HG03095 (cell line): ENCODE measurements at regions not wholly inside any gene's neighbourhood (a gene's known extent, or its start where the extent isn't known, plus 50 kb on each side); places are given as distances from the start of the nearest gene placed in this dataset.
A peak's percentile ranks its signal among the peaks of the same experiment; 100 is the strongest.
"Not testable (repeated sequence)": the region's sequence is repeated elsewhere in the genome, so short reads cannot be mapped to it uniquely, and the experiment has no call there.

Experiments
- ATAC-seq: cut with Tn5 transposase; IDR thresholded peaks from one replicate; pipeline ENCODE4 v1.9.1; 2021; ENCODE audit warnings: moderate library complexity; ENCODE audit not compliant: unreplicated experiment

DNA sequence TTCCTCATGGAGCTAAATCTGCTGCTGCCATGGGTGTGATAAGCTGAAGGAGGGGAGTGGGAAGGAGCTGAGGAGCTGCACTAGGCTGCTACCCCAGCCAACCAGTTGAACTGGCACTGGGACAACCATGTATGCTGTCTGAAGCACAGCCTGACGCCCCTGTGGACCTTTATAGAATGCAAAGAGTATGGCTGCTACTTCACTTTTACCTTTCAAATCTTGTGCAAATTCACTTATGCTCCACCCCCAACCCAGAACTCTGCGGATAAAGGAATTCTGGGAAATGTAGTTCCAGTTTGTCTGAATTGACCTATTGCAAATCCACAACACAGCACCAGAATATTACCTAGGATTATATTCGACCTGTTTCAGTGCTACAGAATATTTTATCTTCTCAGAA, 217.4 kb upstream of the SLC35B3 start:
- ATAC-seq, result no peak

DNA sequence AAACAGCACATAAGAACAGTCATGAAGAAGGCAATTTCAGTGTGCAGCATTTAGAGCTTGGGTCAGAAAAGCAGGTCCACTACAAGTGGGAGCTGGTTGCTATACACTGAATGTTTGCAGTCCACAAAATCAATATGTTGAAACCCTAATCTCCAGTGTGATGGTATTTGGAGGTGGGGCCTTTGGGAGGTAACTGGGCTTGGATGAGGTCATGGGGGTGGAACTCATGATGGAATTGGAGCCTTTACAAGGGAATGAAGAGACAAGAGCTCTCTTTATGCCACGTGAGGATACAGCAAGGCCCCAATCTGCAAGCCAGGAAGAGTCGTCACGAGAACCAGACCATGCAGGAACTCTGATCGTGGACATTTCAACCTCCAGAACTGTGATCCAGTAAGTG, 216.7 kb upstream of the SLC35B3 start:
- ATAC-seq, result no peak

DNA sequence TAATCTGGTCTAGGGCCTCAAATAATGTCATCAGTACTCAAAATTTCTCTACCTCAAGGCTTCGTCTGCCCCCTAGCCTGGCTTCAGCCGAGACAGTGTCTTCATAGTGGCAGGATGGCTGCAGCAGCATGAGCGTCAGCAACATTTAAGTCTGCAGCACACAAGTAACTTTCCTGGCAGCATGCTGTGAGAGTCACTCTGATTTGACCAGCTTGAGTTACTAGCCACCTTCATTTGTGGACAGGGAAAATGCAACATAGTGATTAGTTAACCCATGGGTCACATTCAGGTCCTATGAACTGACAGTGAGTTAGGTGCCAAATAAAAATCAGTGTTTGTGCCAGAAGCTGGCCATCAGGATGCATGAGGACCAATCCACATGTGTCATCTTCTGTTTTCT, 209.9 kb upstream of the SLC35B3 start:
- no peak for ATAC-seq

DNA sequence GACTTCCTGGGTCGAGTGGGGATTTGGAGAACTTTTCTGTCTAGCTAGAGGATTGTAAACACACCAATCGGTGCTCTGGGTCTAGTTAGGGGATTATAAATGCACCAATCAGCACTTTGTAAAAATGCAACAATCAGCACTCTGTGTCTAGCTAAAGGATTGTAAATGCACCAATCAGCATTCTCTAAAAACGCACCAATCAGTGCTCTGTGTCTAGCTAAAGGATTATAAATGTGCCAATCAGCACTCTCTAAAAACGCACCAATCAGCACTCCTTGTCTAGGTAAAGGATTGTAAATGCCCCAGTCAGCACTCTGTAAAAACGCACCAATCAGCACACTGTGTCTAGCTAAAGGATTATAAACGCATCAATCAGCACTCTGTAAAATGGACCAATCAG, 209.0 kb upstream of the SLC35B3 start:
- ATAC-seq, result no peak

DNA sequence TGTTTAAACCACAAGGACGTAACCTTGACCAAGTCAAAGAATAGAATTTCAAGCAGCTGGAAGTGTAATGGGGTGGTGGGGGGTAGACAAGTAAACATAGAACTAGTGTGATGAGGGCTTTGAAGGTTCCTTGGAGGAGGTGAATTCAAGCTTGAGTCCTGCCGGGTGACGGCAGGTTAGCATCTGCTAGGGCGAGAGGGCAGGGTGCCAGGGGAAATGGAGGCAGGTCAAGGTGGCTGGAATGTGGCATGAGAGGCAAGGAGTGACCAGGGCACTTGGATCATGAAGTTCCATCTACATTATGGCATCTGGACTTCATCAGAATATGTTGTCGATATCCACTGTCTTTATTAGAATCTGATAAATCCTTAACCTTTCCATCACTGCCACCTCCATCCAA, 207.5 kb upstream of the SLC35B3 start:
- ATAC-seq, result no peak

DNA sequence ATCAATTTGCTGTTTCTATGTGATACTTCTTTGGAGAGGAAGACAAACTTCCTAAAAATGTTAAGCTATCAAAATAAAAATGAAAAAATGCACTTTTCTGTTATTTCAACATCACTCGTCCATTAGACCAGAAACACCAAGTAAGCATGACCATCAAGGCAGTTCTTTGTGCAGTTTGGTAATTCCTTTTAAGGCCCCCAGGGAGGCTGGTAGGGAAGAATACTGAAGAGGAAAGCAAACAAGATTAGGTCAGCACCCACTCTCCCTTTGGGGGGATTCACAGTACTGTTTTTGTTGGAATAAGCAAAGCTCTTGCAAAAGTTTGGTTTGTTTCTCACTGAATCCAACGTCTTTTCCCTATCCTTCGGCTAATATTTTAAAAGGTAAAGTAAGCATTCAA, 206.8 kb upstream of the SLC35B3 start:
- no peak for ATAC-seq

DNA sequence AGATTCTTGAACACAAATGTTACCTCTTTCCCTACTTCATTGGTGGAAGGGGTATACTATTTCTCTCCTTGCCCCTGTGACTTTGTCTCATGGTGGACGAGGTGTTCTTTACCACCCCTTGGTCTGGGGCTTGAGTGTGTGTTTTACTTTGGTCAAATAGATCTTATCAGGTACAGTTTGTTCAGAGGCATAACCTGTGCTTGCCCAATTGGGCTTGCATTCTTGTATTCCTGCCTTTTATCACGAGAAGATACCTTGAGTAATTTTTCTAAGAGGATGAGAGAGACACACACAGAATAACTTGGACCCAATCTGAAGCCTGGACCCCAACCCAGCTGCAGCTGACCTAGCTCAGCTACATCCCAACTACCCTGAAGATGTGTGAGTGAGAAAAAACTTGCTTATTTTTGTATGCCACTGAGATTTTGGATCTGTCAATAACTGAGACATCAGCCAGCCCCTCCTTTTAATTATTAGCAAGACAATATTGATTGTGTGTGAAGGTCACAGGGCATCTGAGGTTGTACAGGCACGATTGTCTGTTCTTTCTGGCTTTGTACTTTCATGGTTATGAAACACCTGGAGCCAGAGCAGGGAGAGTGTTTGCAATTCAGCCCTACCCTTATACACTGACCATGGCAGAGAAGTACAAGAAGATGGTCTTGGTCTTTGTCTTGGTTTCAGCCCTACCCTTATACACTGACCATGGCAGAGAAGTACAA, 204.7 kb upstream of the SLC35B3 start:
- no peak for ATAC-seq

DNA sequence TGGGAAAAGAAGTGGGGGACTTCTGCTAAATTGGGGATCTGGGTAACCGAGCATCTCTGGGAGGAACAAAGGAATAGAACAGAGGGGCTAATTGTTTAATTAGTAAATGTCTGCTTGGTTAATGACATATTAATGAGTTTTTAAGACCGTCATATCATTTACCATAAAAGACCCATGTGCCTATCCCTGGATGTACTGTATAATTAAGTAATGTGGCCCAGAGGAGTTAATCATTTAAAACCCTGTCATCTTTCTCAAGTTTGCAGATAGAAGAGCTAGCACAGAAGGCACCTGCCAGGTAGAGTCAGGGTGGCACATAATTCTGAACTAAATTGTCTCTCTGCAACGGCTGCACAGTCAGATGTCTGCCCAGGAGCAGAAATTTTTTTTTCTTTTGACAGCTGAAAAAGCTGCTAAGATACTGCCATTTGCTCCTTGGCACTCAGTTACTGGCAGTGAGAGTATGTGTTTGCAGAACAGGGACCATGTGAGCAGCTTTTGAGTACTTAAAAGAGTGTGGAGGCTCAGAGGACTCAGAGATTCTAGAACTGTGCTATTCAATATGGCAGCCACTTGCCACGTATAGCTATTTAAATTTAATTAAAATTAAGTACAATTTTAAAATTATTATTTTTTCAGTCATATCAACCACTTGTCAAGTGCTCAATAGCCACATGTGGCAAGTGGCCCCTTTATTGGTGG, 202.7 kb upstream of the SLC35B3 start:
- no peak for ATAC-seq

DNA sequence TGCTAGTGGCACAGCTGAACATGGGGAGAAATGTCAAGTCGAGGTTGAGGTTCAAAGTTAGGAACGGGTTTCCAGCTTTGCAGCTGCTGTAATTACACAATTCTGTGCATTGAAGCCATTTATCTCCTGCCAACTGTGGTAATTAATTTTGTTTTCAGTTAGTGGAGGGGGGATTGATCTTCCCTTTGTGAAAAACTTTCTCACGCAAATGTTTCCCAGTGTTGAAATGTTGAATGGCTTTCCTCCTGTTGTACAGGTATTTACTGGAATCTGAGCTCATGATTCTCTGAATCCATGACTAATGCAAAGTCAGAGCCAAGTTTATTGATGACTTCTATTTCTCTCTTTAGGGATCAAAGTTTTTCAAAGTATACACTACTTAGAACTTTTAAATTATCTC, 198.4 kb upstream of the SLC35B3 start:
- ATAC-seq, result no peak

DNA sequence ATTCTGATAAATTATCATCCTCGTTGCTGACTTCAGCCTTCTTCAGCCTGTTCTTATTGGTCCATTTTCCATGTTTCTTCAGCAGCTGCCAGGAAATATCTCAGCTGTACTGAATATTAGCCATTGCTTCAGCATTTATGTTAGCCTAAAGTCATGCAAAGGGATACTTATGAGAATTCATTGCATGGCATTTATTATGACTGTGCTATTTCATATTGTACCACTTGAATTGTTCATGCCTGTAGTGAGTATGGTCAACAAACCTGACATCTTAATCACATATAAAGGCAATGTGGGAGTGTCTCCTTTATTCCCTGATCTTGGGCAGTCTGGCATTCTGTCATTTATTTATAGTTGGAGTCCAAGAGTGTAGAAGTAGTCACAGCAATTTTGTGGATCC, 193.4 kb upstream of the SLC35B3 start:
- no peak for ATAC-seq

DNA sequence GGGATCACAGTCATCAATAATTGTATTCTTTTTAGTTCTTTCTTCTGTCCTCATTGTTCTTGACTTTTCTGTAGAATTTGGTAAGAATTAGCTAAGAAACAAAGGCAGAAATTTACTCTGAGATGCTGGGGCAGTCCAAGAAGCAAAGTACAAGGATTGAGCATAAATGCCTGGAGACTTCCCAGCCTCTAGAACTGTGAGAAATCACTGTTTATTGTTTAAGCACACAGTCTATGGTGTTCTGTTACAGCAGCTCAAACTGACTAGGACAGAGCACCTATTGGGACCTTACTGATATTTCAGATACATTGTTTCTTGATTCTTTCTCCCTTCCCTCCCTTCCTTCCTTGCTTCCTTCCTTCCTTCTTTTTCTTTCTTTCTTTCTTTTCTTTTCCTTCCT, 192.7 kb upstream of the SLC35B3 start:
- no peak for ATAC-seq

DNA sequence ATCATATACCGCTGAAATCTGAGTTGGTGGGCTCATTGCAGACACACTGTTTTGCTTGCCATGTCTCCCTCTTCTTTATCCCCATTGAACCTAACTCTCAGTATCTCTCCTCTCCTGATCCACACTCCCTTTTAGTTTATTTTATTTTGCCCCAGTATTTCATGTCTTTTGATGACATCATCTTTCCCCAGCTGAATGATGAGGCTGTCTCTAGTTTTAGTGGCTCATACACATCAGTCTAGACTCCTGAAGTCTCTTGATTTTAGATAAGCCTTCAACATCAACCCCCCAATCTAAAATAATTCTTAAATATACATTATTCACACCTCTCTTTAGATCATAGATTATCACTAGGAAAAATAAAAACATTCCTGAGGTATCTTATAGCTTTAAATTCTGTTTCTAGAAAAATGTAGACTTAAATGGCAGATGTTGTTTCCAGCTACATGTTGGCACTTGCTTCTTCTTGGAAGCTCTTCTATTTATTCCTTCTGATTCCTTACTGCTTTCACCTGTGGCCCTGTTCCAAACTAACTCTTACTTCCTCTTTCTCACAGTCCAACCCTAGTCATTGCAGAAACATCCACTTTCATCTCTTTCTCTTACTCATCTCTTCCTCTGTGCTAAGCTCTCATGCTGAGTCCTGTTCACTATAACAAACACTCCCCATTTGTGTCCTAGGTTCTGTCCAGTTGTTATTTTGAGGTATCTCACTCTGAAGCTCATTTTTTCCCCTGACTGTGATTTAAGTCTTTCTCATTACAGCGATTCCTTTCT, 191.9 kb upstream of the SLC35B3 start:
- peak; percentile 87 for ATAC-seq

DNA sequence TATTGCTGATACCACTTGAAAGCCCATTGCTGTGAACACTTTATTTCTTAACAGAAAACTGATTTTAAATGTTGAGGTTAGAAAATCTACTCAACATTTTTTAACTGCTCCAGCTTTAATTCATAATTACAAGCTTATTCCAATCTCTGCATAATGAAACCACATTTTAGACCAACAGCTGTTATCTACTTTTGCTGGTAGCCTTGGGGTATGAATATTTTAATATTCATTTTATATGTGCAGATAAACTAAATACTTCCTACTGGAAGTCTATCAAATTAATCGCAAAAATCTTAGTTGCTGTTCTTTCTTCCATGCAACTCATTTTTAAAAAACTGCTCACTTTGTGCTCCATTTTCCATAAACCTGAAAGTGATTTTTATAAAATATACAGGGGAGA, 189.3 kb upstream of the SLC35B3 start:
- no peak for ATAC-seq

DNA sequence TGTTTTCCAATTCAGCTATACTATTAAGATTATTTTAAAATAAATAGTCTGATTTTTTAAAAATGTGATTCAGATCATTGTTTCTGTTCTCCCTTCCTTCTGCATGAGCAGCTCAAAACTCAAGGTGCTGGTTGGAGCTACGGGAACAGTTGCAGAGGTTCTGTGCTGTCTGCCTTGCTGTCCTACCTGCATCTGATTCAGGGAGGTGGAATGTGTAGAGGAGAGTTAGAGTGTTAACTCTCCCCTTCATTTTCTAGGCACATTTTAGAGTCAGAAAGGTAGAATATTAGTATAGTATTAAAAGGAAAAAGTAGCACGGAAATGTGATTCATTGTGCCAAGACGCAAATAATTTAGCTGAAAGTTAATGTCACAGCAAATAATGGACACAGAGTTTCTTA, 188.1 kb upstream of the SLC35B3 start:
- ATAC-seq, result no peak

DNA sequence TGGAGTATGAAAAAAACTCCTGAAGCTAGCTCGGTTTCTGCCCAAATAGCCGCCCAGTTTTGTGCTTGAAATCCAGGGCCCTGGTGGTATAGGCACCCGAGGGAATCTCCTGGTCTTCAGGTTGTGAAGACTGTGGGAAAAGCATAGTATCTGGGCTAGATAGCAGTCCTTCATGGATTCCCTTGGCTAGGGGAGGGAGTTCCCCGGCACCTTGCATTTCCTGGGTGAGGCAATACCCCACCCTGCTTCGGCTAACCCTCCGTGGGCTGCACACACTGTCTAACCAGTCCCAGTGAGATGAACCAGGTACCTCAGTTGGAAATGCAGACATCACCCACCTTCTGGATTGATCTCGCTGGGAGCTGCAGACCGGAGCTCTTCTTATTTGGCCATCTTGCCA, 184.5 kb upstream of the SLC35B3 start:
- ATAC-seq, result no peak

DNA sequence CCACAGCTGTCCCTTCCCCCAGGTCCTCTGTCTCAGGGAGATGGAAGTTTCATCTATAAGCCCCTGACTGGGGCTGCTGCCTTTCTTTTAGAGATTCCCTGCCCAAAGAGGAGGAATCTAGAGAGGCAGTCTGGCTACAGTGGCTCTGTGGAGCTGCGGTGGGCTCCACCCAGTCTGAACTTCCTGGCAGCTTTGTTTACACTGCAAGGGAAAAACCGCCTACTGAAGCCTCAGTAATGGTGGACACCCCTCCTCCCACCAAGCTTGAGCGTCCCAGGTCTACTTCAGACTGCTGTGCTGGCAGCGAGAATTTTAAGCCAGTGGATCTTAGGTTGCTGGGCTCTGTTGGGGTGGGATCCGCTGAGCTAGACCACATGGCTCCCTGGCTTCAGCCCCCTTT, 184.1 kb upstream of the SLC35B3 start:
- not testable (repeated sequence) for ATAC-seq

DNA sequence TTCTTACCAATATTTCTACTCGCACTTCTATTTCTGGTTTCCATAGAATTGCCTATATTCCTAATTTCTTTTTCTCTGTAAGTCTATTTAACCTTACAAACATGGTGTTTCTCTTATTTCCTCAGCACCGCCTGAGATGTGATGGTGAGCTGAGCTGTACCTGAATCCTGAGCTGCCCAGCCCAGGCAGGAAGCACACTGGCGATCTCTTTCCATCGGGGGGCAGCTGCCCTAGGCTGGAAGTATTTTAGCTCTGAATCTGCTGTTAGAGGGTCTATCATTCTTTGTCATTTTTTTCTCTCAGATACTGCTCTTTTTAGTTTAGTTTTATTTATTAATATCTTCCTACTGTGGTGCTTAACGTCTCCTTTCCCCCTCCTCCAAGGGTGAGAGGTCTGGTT, 173.4 kb upstream of the SLC35B3 start:
- ATAC-seq, result no peak

DNA sequence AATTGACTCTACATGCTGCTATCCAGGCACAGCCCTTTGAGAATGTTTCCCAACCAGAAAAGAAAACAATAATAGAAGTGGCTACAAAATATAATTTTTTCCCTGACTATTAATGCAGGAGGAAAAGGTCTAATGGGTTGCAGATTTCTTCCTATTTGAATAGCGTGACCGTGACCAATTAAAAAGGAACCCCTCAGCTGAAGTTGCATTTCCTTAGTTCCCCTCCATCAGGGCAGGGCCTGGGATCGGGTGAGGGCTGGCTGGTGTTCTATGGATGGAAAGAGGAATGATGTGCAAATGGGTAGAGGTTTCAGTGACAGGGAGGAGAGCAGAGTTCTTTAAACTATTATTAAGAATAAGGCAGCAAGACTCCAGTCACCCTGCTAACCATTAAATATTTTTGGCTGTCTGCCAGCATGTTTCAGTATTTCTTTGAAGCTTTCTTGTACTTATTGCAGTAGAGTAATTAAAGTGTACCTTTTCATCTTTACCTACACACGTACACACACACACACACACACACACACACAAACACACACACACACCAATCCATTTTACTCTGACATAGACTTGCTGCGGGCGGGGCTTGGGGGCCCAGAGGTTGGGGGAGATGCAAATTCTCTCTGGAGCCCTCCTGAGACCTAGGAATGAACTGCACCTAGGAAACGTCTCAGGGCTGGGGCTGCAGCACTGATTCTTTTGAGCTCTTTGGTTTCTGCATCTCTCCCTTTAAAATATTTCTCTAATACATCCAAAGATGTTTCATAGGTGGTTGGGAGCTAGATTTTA, 154.8 kb upstream of the SLC35B3 start:
- no peak for ATAC-seq

DNA sequence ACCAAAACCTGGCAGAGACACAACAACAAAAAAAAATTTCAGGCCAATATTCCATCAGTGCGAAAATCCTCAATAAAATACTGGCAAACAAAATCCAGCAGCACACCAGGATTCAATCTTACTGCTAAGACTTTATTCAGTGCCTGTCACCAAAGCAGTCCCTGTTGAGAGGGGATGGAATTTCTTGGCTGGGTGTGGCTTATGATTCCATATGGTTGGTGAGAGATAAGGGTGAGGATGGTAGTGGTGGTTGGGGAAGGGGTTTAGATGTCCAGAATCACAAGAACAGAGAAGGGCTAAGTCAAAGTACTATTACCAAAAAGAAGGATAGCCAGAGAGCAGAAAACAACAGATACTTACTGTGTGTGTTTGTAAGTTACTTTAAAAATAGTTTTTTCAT, 152.8 kb upstream of the SLC35B3 start:
- ATAC-seq, result no peak

DNA sequence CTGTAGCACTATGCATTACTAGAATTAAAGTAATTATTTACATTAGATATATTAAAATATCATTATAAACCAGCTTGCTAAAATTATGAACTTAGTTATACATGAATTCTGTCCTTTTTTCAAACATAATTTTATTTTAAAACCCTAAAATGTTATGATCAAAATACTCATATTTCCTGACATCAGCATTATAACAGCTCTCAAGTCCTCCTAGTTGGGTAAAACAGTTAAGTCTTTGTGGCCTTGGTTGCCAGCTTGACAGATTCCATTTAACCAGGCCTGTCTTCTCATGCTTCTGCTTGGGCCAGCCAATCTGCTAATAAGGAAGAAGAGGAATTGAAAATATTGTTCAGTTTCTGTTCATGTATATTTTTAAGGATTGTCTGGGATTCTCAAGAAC, 147.9 kb upstream of the SLC35B3 start:
- ATAC-seq, result no peak

DNA sequence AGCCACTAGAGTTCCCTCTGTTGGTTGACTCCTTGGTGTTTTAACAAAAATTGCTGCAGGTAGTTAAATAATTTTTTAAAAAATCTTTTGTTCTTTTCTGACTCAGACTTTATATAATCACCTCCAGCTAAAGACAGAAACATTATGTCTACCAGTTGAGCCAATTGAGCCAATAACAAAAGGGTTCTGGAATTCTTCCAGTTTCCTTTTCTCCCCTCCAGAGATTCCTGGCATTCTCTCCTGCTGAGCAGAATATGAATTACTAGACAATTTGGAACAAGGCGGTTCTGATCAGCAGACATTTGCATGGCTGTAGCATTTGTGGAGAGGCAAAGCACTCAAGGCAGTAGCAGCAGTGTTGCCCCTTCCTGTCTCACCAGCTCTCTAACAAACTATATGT, 144.0 kb upstream of the SLC35B3 start:
- ATAC-seq, result no peak
